Pons (tissue), 1 donor: ENCODE measurements at regions not wholly inside any gene's neighbourhood (a gene's known extent, or its start where the extent isn't known, plus 50 kb on each side); places are given as distances from the start of the nearest gene placed in this dataset.
"Not testable (repeated sequence)": the region's sequence is repeated elsewhere in the genome, so short reads cannot be mapped to it uniquely, and the experiment has no call there.

Experiments
- DNase-seq: peaks from one replicate; pipeline ENCODE4 v3.0.0-alpha.2; 2016; ENCODE audit warnings: low spot score

DNA sequence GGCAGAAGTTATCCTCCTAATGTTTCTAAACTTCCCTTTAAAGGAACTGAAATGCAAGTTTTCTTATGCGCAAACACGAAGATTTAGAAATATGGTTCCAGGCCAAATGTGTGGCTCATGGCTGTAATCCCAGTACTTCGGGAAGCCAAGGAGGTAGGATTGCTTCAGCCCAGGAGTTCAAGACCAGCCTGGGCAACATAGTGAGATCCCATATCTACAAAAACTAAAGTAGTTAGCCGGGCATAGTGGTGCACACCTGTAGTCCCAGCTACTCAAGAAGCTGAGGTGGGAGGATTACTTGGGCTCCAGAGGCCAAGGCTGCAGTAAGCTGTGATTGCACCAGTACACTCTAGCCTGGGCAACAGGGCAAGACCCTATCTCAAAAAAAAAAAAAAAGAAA, 95.8 kb upstream of the SCAF8 start:
- no peak for DNase-seq

DNA sequence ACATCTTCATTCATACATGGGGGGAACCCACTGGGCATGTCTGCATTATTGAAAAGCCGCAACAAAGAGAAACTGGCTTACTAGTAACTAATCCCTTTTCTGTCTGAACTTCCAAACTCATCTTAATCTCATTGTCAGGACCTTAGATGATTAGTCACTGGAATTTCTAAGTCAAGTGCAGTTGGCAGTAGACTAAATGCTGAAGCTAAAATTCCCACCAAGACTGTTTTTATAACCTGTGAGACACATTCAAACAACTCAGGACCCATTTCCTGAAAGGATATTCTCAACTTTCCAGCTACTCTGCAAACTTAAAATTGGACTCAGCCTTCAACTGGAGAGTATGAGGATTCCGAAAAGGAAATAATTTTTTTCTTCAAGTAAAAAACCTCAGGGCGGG, 94.8 kb upstream of the SCAF8 start:
- no peak for DNase-seq

DNA sequence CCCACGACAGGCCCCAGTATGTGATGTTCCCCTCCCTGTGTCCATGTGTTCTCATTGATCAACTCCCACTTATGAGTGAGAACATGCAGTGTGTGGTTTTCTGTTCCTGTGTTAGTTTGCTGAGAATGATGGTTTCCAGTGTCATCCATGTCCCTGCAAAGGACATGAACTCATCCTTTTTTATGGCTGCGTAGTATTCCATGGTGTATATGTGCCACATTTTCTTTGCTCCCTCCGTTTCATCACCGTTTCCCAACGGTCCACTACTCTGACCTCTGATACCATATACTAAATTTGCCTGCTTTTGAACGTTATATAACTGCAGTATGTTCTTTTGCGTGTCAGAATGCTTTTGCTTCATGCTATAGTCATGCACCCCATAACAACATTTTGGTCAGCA, 94.0 kb upstream of the SCAF8 start:
- not testable (repeated sequence) for DNase-seq

DNA sequence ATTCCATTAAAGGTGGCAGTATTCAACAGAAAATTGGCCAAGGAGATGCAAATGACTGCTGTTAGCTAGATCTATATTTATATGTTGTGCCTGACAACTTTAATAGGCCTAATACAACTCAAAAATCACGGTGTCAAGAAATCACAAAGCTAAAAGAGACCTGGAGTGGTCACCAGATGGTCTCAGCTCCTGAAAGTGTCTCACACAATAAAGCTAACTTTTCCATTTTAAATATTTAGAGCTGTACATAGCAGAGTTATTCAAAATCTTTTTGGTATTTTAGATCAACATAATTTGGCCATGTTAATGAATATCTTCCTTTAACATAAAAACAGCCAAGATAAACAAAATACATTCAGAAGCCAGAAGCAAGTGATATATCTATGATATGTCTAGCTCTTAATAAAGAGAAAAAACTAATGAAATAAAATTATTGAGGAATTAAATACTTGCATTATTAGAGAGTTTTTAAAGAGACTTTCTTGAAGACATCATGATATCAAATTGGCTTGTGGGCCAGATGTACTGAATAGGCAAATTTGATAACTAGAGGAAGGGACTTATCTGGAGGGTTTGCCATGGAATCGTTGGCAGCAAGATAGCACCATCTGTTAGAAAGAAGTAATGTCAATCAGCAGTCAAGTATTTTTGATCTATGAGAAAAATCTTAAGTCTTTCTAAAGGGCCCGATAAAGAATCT, 84.9 kb upstream of the SCAF8 start:
- no peak for DNase-seq

DNA sequence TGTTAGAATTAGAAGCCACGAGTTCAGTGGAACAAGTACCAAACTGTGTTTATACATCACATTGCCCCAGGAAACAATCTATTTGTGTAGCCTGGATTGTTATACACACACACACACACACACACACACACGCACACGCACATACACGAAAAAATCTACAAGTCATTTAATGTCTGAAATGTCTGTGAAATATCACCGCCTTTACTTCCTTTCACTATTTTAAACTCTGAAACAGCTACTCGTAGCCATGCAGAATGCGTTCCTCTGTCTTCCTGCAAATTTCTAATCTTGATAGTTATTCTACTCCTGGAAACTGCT, 84.4 kb upstream of the SCAF8 start:
- DNase-seq = no peak

DNA sequence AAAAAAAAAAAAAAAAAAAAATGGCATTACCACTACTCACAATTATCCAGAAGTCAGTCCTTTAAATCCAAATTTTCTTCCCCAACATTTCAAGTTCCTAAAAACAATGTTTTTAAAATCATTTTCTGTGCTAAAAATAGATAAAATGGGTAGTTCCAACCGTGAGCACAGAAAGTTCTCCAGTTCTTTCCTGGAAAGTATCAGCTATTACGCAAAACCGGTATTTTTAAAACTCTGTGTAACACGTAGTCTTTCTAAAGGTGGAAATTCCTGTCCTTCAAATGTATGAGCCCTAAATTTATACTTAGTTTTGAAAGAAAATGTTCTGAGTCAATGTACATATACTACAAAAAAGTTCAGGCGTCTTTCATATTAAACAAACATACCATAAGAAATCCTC, 83.5 kb upstream of the SCAF8 start:
- no peak for DNase-seq

DNA sequence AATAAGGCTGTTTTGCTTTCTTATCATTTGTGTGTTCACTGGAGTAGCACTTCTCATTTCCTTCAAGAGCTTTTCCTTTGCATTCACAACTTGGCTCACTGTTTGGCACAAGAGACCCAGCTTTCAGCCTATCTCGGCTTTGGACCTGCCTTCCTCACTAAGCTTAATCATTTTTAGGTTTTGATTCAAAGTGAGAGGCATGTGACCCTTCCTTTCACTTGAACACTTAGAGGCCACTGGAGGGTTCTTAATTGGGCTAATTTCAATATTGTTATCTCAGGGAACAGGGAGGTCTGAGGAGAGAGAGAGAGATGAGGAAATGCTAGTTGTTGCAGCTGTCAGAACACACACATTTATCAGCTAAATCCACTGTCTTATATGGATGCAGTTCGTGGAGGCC, 82.9 kb upstream of the SCAF8 start:
- no peak for DNase-seq

DNA sequence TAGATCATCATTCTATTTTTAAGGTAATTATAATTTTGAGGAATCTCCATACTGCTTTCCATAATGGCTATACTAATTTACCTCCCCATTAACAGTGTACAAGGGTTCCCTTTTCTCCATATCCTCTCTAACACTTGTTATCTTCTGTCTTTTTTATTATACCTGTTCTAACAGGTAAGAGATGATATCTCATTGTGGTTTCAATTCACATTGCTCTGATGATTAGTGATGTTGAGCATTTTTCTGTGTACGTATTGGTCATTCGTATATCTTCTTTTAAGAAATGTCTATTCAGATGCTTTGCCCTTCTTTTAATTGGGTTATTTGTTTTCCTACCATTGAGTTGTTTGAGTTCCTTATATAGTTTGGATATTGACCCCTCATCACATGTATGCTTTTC, 81.6 kb upstream of the SCAF8 start:
- no peak for DNase-seq

DNA sequence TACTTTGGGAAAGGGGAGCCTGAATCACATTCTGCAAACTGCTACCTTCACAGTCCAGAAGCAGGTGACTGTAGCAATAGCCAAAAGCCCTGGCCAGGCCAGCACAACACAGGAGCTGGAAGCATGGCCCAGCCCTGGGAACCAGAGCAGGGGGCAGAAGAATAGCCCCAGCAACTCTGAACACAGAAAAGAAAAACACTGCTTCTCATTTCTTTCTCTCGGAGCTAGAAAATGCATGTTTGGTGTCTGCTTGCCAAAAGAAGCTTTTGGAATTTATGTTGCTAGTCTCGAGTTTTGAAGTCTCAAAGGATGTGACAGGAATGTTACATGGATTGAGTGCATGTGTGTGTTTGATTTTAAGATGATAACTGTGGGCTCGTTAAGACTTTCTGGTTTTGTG, 79.8 kb upstream of the SCAF8 start:
- DNase-seq = no peak

DNA sequence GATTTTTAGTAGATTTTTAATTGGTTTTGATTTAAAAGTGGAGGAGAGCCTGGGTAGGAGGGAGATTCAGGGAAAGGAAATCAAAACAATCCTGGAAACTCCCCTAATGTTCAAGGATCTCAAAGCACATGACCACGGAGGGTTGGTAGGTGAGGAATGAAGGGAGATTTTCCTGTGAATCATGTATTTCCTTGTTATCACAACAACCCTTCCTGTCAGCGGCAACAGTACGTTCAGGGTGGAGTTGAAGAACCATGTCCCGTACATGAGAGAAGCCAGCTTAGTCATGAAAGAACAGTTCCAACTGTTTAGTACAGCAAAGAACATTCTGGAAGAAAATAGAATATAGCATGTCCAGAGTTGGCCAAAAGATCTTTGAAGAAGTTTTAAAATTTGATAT, 79.4 kb upstream of the SCAF8 start:
- no peak for DNase-seq

DNA sequence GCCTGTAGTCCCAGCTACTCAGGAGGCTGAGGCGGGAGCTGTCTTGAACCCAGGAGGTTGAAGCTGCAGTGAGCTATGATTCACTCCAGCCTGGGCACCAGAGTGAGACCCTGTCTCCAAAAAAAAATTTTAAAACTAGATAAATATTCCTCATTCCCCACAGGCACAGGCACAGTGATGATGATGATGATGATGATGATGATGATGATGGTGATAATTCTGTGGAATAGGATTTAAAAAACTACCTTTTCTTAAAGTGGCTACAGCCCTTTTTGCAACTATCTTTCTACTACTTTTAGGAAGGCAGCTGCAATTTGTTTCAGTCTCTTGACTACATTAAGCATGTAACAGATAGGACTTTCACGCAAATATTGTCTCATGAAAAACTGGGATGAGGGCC, 76.6 kb upstream of the SCAF8 start:
- DNase-seq = no peak

DNA sequence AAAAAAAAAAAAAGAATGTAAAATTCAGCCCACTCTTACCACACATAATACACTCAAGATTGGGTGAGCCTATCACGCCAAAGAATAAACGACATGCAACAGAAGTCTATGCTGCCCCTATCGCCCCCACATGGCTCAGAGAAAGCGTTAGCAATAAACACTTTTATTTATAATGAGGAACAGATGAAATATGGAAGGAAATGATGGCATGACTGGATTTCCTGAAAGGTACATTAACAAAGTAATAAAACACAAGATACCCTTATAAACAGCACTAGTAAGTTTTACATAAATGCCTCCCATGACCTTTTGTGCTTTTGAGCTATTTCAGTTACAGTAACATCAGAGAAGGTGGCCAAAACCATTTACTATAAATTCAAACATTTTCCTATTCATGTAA, 71.4 kb upstream of the SCAF8 start:
- no peak for DNase-seq

DNA sequence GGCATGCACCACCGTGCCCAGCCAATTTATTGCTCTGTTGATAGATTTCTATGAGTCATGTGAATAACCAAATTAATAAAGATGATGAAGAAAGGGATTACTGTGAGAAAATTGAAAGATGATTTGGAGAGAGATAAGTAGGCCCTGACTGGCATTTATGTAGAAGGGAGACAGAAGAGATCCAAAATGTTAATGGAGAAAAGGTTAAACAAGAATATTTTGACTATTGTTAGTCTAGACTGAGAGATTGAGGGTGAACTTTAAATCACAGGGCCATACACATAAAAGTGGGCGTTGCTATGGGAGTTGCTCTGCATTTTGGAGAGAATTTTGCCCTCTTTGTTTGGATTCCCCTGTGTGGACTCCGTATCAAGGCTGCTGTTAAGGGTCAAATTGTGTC, 68.9 kb upstream of the SCAF8 start:
- no peak for DNase-seq

DNA sequence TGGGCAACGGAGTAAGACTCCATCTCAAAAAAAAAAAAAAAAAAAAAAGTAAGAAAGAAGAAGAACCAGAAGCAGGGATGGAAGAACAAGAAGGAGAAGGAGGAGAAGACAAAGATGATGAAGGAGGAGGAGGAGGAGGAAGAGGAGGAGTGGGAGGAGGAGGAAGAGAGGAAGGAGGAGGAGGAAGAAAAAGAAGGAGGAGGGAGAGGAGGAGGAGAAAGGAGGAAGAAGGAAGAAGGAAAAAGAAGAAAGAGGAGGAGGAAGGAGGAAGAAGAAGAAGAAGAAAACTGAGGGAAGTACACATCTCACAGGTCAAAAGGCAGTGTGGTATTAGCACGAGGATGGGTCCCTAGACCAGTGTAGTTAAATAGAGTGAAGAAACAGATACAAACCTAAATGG, 65.1 kb upstream of the SCAF8 start:
- no peak for DNase-seq

DNA sequence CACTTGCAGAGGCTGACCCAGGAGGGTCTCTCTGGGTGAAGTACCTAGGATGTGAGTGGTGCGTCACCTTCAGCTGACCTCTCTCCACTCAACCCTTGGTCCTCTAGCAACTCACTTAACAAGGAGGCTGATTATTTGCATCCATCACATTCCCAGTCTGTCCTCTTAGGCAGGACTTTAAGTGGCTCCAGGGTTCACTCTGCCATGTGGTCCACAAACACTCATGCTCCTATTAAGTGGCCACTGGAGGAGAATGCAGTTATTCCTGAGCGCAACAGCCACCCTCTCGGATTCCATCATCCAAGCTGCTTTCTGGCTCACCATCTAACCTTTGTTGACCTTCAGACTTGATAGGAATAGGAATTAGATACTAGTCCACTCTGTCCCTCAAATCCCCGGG, 61.1 kb upstream of the SCAF8 start:
- no peak for DNase-seq

DNA sequence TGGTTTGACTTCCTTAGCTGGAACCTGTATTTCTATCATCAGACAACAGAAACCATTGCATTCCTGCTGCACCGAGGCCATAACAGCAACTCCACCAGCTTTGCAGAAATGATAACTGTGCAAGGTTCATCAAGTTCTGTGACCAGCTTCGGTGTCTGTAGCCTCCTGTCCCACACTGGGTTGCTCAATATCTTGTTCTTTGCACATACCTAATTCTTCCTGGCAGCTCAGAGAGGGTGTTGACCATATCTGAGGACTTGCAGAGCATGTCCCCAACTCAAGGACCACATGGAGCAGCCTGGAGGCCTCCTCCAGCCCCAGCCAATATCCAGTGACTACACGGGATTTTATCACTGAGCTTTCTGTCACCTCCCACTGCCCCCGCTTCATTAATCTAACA, 59.3 kb upstream of the SCAF8 start:
- no peak for DNase-seq

DNA sequence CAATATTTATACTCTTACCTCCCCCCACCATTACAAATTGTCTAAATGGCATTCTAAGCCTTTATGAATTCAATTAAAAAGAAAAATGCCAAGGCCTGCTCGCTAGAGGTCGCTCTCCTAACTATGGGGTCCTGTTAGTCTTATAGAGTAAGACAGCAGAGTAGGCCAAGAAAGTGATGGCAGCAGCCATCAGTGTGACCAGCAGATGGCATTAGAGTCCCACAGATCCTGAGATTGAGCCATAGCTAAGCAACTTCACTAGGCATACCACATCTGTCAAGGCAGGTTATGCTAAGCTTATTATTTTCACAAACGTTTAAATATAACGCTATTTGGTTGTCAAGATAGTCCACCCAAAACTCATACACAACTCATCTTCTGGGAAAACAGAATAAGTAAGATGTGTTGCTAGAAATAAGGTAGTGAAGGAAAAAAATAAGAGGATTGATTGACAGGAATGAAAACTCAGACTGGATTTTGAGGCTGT, 57.6 kb upstream of the SCAF8 start:
- DNase-seq = peak; percentile 99

DNA sequence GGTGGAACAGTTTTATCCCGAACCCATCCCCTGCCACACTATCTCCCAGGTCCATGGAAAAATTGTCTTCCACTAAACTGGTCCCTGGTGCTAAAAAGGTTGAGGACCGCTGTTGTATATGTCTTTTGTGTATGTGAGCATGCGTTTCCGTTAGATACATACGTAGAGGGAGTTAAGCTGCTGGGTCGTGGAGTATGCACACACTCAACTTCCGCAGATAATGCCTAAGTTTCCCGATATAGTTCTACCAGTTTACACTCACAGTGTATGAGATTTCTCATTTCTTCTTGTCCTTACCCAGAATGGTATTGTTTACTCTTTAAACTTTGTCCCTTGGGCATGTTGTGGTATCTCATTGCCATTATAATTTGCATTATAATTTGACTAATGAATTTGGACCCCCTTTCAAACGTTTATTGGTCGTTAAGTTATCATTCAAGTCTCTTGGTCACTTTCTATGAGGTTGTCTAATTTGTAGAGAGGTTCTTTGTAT, 50.5 kb upstream of the SCAF8 start:
- no peak for DNase-seq
